SK-N-SH (cell line): ENCODE measurements at regions not wholly inside any gene's neighbourhood (a gene's known extent, or its start where the extent isn't known, plus 50 kb on each side); places are given as distances from the start of the nearest gene placed in this dataset.

Experiments used
- CTCF ChIA-PET: fragments of 300-600, 350-600 bp; formaldehyde crosslinking; extraction: SDS; loops from one replicate; lab custom pipeline; 2021; lab: Yijun Ruan, JAX
- POLR2A ChIA-PET: fragments of 350-600 bp; sonication (Branson Sonifier 250); formaldehyde crosslinking; extraction: SDS; loops from one replicate; lab custom pipeline; 2020; ENCODE audit warnings: antibody characterized with exemption, inconsistent platforms; lab: Yijun Ruan, JAX
- DNase-seq: peaks from one replicate; pipeline ENCODE4 v3.0.0; 2012
- H2AFZ ChIP-seq: fragments of 200-600 bp; sonication (generic); 2 replicates; pipeline ENCODE4 v1.8.1; 2016; ENCODE audit warnings: antibody characterized with exemption, mild to moderate bottlenecking, low read depth
- H3F3A ChIP-seq: fragments of 200-600 bp; sonication (generic); replicated peaks from 2 replicates; pipeline ENCODE3; 2016; ENCODE audit warnings: antibody characterized with exemption, mild to moderate bottlenecking; ENCODE audit not compliant: insufficient read depth
- H3K27ac ChIP-seq, 2 experiments: fragments of 200-500 bp in 1 of 2; fragments of 200-600 bp in 1 of 2; sonication (Bioruptor generic) in 1 of 2; sonication (generic), shearing (Covaris generic) in 1 of 2; 2 replicates each; pipeline versions ENCODE4 v1.5.1 to v1.6.1; 2014 to 2016; ENCODE audit warnings: low read depth in 2 of 2, inconsistent platforms in 1 of 2, low read length in 1 of 2, mild to moderate bottlenecking in 1 of 2, mixed read lengths in 1 of 2
- H3K27me3 ChIP-seq: fragments of 200-600 bp; sonication (generic), shearing (Covaris generic); 2 replicates; pipeline ENCODE4 v1.6.1; 2016; ENCODE audit warnings: mixed run types; ENCODE audit not compliant: insufficient read depth
- H3K36me3 ChIP-seq, 2 experiments: fragments of 200-500 bp in 1 of 2; fragments of 200-600 bp in 1 of 2; sonication (Bioruptor generic) in 1 of 2; sonication (generic) in 1 of 2; replicated peaks in 1 of 2; 2 replicates each; pipeline versions ENCODE3 to v1.5.1; 2014 to 2016; ENCODE audit warnings: low read length in 1 of 2, mild to moderate bottlenecking in 1 of 2; ENCODE audit not compliant: insufficient read depth in 2 of 2, control insufficient read depth in 1 of 2
- H3K4me1 ChIP-seq, 2 experiments: fragments of 200-500 bp in 1 of 2; fragments of 200-600 bp in 1 of 2; sonication (Bioruptor generic) in 1 of 2; sonication (generic), shearing (Covaris generic) in 1 of 2; 2 replicates each; pipeline versions ENCODE4 v1.5.1 to v1.6.1; 2014 to 2016; ENCODE audit warnings: low read depth in 1 of 2, low read length in 1 of 2, mixed run types in 1 of 2; ENCODE audit not compliant: insufficient read depth in 2 of 2, control insufficient read depth in 1 of 2
- H3K4me2 ChIP-seq: fragments of 200-600 bp; sonication (generic), shearing (Covaris generic); 2 replicates; pipeline ENCODE4 v1.6.1; 2017; ENCODE audit warnings: mixed run types
- H3K4me3 ChIP-seq, 2 experiments: fragments of 200-500 bp in 1 of 2; fragments of 200-600 bp in 1 of 2; sonication (Bioruptor generic) in 1 of 2; sonication (generic), shearing (Covaris generic) in 1 of 2; 2 replicates each; pipeline versions ENCODE4 v1.5.1 to v1.8.1; 2014 to 2016; ENCODE audit warnings: low read depth in 2 of 2, inconsistent platforms in 1 of 2, low read length in 1 of 2, mild to moderate bottlenecking in 1 of 2, mixed read lengths in 1 of 2, moderate library complexity in 1 of 2
- H3K79me2 ChIP-seq: fragments of 200-600 bp; sonication (generic); 2 replicates; pipeline ENCODE4 v1.8.1; 2017; ENCODE audit warnings: mild to moderate bottlenecking; ENCODE audit not compliant: insufficient read depth
- H3K9ac ChIP-seq: fragments of 200-600 bp; sonication (generic); 2 replicates; pipeline ENCODE4 v1.6.1; 2017; ENCODE audit warnings: mixed run types
- H3K9me2 ChIP-seq: fragments of 200-600 bp; sonication (generic); 2 replicates; pipeline ENCODE4 v1.6.1; 2017; ENCODE audit warnings: mixed run types
- H3K9me3 ChIP-seq: fragments of 200-600 bp; sonication (generic); 2 replicates; pipeline ENCODE4 v1.6.1; 2017; ENCODE audit warnings: mixed run types, mild to moderate bottlenecking, moderate library complexity
- H4K20me1 ChIP-seq: fragments of 200-600 bp; sonication (generic); 2 replicates; pipeline ENCODE4 v1.6.1; 2017; ENCODE audit warnings: mild to moderate bottlenecking, mixed run types; ENCODE audit not compliant: insufficient read depth
- CTCF ChIP-seq: fragments of 200-600 bp; sonication (generic); IDR thresholded peaks from 2 replicates; pipeline ENCODE4 v1.6.1; 2017; ENCODE audit warnings: antibody characterized with exemption, mild to moderate bottlenecking, moderate library complexity
- EP300 ChIP-seq, 2 experiments: IDR thresholded peaks; 2 replicates each; pipeline versions ENCODE4 v1.4.0 to v1.6.1; 2012; ENCODE audit warnings: borderline replicate concordance in 1 of 2, low read depth in 1 of 2, low read length in 1 of 2
- FOXJ3 ChIP-seq: sonication (generic); formaldehyde crosslinking; IDR thresholded peaks from 2 replicates; pipeline ENCODE4 v1.5.1; 2020; ENCODE audit warnings: mild to moderate bottlenecking, missing genetic modification reagents
- FOXM1 ChIP-seq: IDR thresholded peaks from 2 replicates; pipeline ENCODE4 v1.4.0; 2012; ENCODE audit warnings: low read depth, mild to moderate bottlenecking
- MAX ChIP-seq: IDR thresholded peaks from 2 replicates; pipeline ENCODE4 v1.4.0; 2012; ENCODE audit warnings: low read depth
- NFIC ChIP-seq: IDR thresholded peaks from 2 replicates; pipeline ENCODE4 v1.4.0; 2012; ENCODE audit warnings: borderline replicate concordance
- PBX3 ChIP-seq: IDR thresholded peaks from 2 replicates; pipeline ENCODE4; 2012
- RAD21 ChIP-seq: IDR thresholded peaks from 2 replicates; pipeline ENCODE4 v1.6.1; 2012; ENCODE audit warnings: mild to moderate bottlenecking, low read length
- REST ChIP-seq: IDR thresholded peaks from 2 replicates; pipeline ENCODE4 v1.6.1; 2012; ENCODE audit warnings: mild to moderate bottlenecking, low read depth, low read length, moderate library complexity
- RXRA ChIP-seq: IDR thresholded peaks from 2 replicates; pipeline ENCODE4 v1.4.0; 2012; ENCODE audit warnings: low read depth, mild to moderate bottlenecking, borderline replicate concordance
- TAF1 ChIP-seq: IDR thresholded peaks from 2 replicates; pipeline ENCODE4 v1.6.1; 2012; ENCODE audit warnings: low read depth, mild to moderate bottlenecking, low read length, moderate library complexity, borderline replicate concordance
- TCF12 ChIP-seq: IDR thresholded peaks from 2 replicates; pipeline ENCODE4 v1.4.0; 2012
- TEAD4 ChIP-seq: IDR thresholded peaks from 2 replicates; pipeline ENCODE4 v1.4.0; 2012; ENCODE audit warnings: mild to moderate bottlenecking, borderline replicate concordance; ENCODE audit not compliant: insufficient read depth
- USF2 ChIP-seq: fragments of 150-350 bp; IDR thresholded peaks from 2 replicates; pipeline ENCODE4 v1.6.1; 2017; ENCODE audit warnings: antibody characterized with exemption, low read length, low read depth, borderline replicate concordance
- WGBS: methylation state at CpG from one replicate; pipeline ENCODE4 v1.1.6; 2017; ENCODE audit warnings: low lambda C conversion rate; 5-methylcytosine and 5-hydroxymethylcytosine counted together

GRCh38 chr10:10787586-10787985 is 230.1 kb upstream of the CELF2 start (continued):
- TF ChIP-seq PBX3 = no peak
- TF ChIP-seq FOXJ3 (CRISPR knock-in tag) = no peak
- TF ChIP-seq NFIC = no peak
- no peak for TF ChIP-seq TCF12
- no peak for TF ChIP-seq REST
- no peak for TF ChIP-seq FOXM1

- ChIA-PET CTCF (no interaction called here), POLR2A (no interaction called here)
- Histone ChIP-seq H3F3A (no peaks in the 10 kb centered on the region), H2AFZ (no peak overlapping the region), H3K79me2 (no peaks in the 10 kb centered on the region), H3K4me3 (no peak overlapping the region), H3K36me3 (no peaks in the 10 kb centered on the region), H3K27me3 (no peaks in the 10 kb centered on the region), H3K4me1 (no peaks in the 10 kb centered on the region), H4K20me1 (no peaks in the 10 kb centered on the region), H3K4me2 (no peak overlapping the region), H3K9me2 (no peaks in the 10 kb centered on the region), H3K9ac (no peak overlapping the region), H3K9me3 (no peaks in the 10 kb centered on the region), H3K27ac (no peak overlapping the region)
- TF ChIP-seq MAX = no peak
- no peak for TF ChIP-seq FOXM1
- no peak for TF ChIP-seq RXRA
- TF ChIP-seq PBX3 = no peak
- TF ChIP-seq TAF1 = no peak
- no peak for TF ChIP-seq CTCF
- no peak for TF ChIP-seq USF2
- no peak for TF ChIP-seq EP300 (IDR thresholded peaks at IDR 0.05; ENCODE audit: borderline replicate concordance in 1 of 2, low read depth in 1 of 2, low read length in 1 of 2)
- TF ChIP-seq RAD21 = no peak
- TF ChIP-seq TEAD4 = no peak
- no peak for DNase-seq
- WGBS = 55% methylated on average over 4 of the region's 4 CpGs
Measured at GRCh38 chr10:10788761-10789160, 228.9 kb upstream of the CELF2 start.
